MCF 10A (cell line): ENCODE measurements at regions not wholly inside any gene's neighbourhood (a gene's known extent, or its start where the extent isn't known, plus 50 kb on each side); places are given as distances from the start of the nearest gene placed in this dataset.
"Not testable (repeated sequence)": the region's sequence is repeated elsewhere in the genome, so short reads cannot be mapped to it uniquely, and the experiment has no call there.

Experiments
- BruUV-seq: library from RNA; stranded (reverse); fragments of 400-500 nt; replicated peaks from 2 replicates; lab custom pipeline; 2021; lab: Mats Ljungman, UMichigan
- CTCF ChIA-PET: fragments of 300-600 bp; sonication (Branson Sonifier 250); formaldehyde crosslinking; extraction: SDS; loops from one replicate; lab custom pipeline; 2021; ENCODE audit warnings: antibody characterized with exemption, inconsistent platforms; lab: Yijun Ruan, JAX
- POLR2A ChIA-PET: fragments of 300-600, 350-650 bp; sonication (Branson Sonifier 250); formaldehyde crosslinking; extraction: SDS; loops from one replicate; lab custom pipeline; 2020; ENCODE audit warnings: antibody characterized with exemption, inconsistent platforms; lab: Yijun Ruan, JAX
- DNase-seq: peaks from one replicate; pipeline ENCODE4 v3.0.0-alpha.2; 2018; ENCODE audit not compliant: unreplicated experiment
- H3K27ac Mint-ChIP-seq: one replicate; pipeline ENCODE4 v1.8.0; 2022; ENCODE audit warnings: mild to moderate bottlenecking, low read depth, mixed read lengths; ENCODE audit not compliant: unreplicated experiment
- H3K27me3 Mint-ChIP-seq: one replicate; pipeline ENCODE4 v1.8.0; 2022; ENCODE audit warnings: mixed read lengths; ENCODE audit not compliant: insufficient read depth, unreplicated experiment
- H3K36me3 Mint-ChIP-seq: one replicate; pipeline ENCODE4 v1.8.0; 2022; ENCODE audit warnings: mild to moderate bottlenecking, moderate library complexity, mixed read lengths; ENCODE audit not compliant: insufficient read depth, unreplicated experiment
- H3K4me1 Mint-ChIP-seq: one replicate; pipeline ENCODE4 v1.8.0; 2022; ENCODE audit warnings: mixed read lengths; ENCODE audit not compliant: insufficient read depth, unreplicated experiment
- H3K4me3 Mint-ChIP-seq: one replicate; pipeline ENCODE4 v1.8.0; 2022; ENCODE audit warnings: mild to moderate bottlenecking, moderate library complexity, mixed read lengths; ENCODE audit not compliant: unreplicated experiment
- H3K9me3 Mint-ChIP-seq: one replicate; pipeline ENCODE4 v1.8.0; 2022; ENCODE audit warnings: mixed read lengths; ENCODE audit not compliant: unreplicated experiment
- CTCF ChIP-seq: fragments of 200-600 bp; IDR thresholded peaks from one replicate; pipeline ENCODE4 v1.8.0; 2022; ENCODE audit warnings: antibody characterized with exemption, mild to moderate bottlenecking; ENCODE audit not compliant: unreplicated experiment
- intact Hi-C: fragments of 100-400 bp; cut with micrococcal nuclease; formaldehyde crosslinking; loops from 2 replicates; pipeline ENCODE4 v1.14.1; 2022

- CTCF ChIA-PET: interaction anchor here (1.1 kb wide), 1 partner anchor 17 kb away, joined by 5 read pairs; no protein-coding TSS in a partner anchor
- no peak for TF ChIP-seq CTCF
- Mint-ChIP-seq H3K9me3 (no peaks in the 10 kb centered on the region), H3K27ac (no peak overlapping the region), H3K4me3 (no peak overlapping the region), H3K36me3 (no peaks in the 10 kb centered on the region), H3K4me1 (no peaks in the 10 kb centered on the region), H3K27me3 (peaks cover 43% of the 10 kb centered on the region)
- POLR2A ChIA-PET: no interaction called here
- intact Hi-C loops: no loop called here
- no TSS peak for BruUV-seq
- DNase-seq: no peak
Measured at GRCh38 chr1:60948486-60948885, 133.9 kb upstream of the NFIA start.

- H3K9me3 Mint-ChIP-seq: no peaks in the 10 kb centered on the region
- ChIA-PET CTCF (interaction anchor here (1.1 kb wide), 1 partner anchor 18 kb away, joined by 5 read pairs; no protein-coding TSS in a partner anchor), POLR2A (no interaction called here)
- H3K4me3 Mint-ChIP-seq: no peak overlapping the region
- peaks cover 33% of the 10 kb centered on the region for H3K27me3 Mint-ChIP-seq
- BruUV-seq: no TSS peak
- TF ChIP-seq CTCF: no peak
- no peaks in the 10 kb centered on the region for H3K36me3 Mint-ChIP-seq
- peaks cover 8% of the 10 kb centered on the region for H3K4me1 Mint-ChIP-seq
- H3K27ac Mint-ChIP-seq: no peak overlapping the region
- DNase-seq: no peak
- intact Hi-C loops: no loop called here
Measured at GRCh38 chr1:60947367-60947766, 135.0 kb upstream of the NFIA start.

- ChIA-PET CTCF (interaction anchor here (0.8 kb wide), 1 partner anchor 94 kb away, joined by 5 read pairs; no protein-coding TSS in a partner anchor), POLR2A (no interaction called here)
- DNase-seq: no peak
- H3K4me1 Mint-ChIP-seq: peaks cover 12% of the 10 kb centered on the region
- TF ChIP-seq CTCF: no peak
- H3K9me3 Mint-ChIP-seq: no peaks in the 10 kb centered on the region
- BruUV-seq: no TSS peak
- H3K27me3 Mint-ChIP-seq: no peaks in the 10 kb centered on the region
- H3K36me3 Mint-ChIP-seq: no peaks in the 10 kb centered on the region
- intact Hi-C loops: no loop called here
- no peak overlapping the region for H3K27ac Mint-ChIP-seq
- H3K4me3 Mint-ChIP-seq: no peak overlapping the region
Measured at GRCh38 chr1:60942896-60943638, 139.3 kb upstream of the NFIA start.

GRCh38 chr1:60942291-60942690 lies 140.1 kb upstream of the NFIA start:
- H3K4me3 Mint-ChIP-seq: no peak overlapping the region
- intact Hi-C loops: no loop called here
- ChIA-PET POLR2A (no interaction called here), CTCF (no interaction called here)
- H3K36me3 Mint-ChIP-seq: no peaks in the 10 kb centered on the region
- H3K9me3 Mint-ChIP-seq: no peaks in the 10 kb centered on the region
- no peaks in the 10 kb centered on the region for H3K27me3 Mint-ChIP-seq
- TF ChIP-seq CTCF: no peak
- H3K27ac Mint-ChIP-seq: no peak overlapping the region
- no TSS peak for BruUV-seq
- peaks cover 12% of the 10 kb centered on the region for H3K4me1 Mint-ChIP-seq
- peak; percentile 30 for DNase-seq

- H3K4me1 Mint-ChIP-seq: peaks cover 12% of the 10 kb centered on the region
- H3K27me3 Mint-ChIP-seq, BruUV-seq, H3K4me3 Mint-ChIP-seq, intact Hi-C loops, H3K9me3 Mint-ChIP-seq, POLR2A ChIA-PET, H3K27ac Mint-ChIP-seq, DNase-seq, H3K36me3 Mint-ChIP-seq: not testable (repeated sequence)
- CTCF ChIA-PET: interaction anchor here (1.0 kb wide), 1 partner anchor 92 kb away, joined by 3 read pairs; no protein-coding TSS in a partner anchor
Measured at GRCh38 chr1:60940685-60941084, 141.7 kb upstream of the NFIA start.
